ENCODE measurements at regions not wholly inside any gene's neighbourhood (a gene's known extent, or its start where the extent isn't known, plus 50 kb on each side); places are given as distances from the start of the nearest gene placed in this dataset.

DNA sequence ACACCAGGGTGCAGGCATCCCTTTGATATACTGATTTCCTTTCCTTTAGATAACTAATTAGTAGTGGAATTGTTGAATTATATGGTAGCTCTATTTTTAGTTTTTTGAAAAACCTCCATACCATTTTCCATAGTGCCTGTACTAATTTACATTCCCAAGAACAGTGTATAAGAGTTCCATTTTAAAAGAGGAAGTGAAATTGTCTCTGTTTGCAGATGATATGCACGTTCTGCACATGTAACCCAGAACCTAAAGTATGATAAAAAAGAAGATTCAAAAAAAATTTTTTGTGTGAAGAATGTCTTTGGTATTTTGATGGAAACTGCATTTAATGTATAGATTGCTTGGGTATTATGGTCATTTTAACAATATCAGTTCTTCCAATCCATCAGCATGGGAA is 424.0 kb upstream of the CCNH start:
- Histone ChIP-seq H3K27ac (no peak overlapping the region), H3K9me3 (no peaks in the 10 kb centered on the region), H3K36me3 (no peaks in the 10 kb centered on the region), H3K4me3 (no peak overlapping the region), H3K4me1 (no peaks in the 10 kb centered on the region), H3K27me3 (ENCODE audit: low read depth) (no peaks in the 10 kb centered on the region)
- no peak for ATAC-seq
- intact Hi-C loops (cut with DNase I) = no loop called here
- no peak for DNase-seq
- TF ChIP-seq, protein P1, sequence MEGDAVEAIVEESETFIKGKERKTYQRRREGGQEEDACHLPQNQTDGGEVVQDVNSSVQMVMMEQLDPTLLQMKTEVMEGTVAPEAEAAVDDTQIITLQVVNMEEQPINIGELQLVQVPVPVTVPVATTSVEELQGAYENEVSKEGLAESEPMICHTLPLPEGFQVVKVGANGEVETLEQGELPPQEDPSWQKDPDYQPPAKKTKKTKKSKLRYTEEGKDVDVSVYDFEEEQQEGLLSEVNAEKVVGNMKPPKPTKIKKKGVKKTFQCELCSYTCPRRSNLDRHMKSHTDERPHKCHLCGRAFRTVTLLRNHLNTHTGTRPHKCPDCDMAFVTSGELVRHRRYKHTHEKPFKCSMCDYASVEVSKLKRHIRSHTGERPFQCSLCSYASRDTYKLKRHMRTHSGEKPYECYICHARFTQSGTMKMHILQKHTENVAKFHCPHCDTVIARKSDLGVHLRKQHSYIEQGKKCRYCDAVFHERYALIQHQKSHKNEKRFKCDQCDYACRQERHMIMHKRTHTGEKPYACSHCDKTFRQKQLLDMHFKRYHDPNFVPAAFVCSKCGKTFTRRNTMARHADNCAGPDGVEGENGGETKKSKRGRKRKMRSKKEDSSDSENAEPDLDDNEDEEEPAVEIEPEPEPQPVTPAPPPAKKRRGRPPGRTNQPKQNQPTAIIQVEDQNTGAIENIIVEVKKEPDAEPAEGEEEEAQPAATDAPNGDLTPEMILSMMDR (IDR thresholded peaks at IDR 0.05) = no peak

- intact Hi-C loops (cut with DNase I) = no loop called here
- H3K4me3 ChIP-seq = no peak overlapping the region
- TF ChIP-seq, protein P1 (IDR thresholded peaks at IDR 0.05) = no peak
These were observed 418.8 kb upstream of the CCNH start for GRCh38 chr5:87831499-87831898.

GRCh38 chr5:87829217-87829551 is 416.5 kb upstream of the CCNH start:
- Histone ChIP-seq H3K4me1 (no peaks in the 10 kb centered on the region), H3K27me3 (ENCODE audit: low read depth) (no peaks in the 10 kb centered on the region), H3K4me3 (no peak overlapping the region), H3K27ac (no peak overlapping the region), H3K36me3 (no peaks in the 10 kb centered on the region), H3K9me3 (no peaks in the 10 kb centered on the region)
- DNase-seq = no peak
- intact Hi-C loops (cut with DNase I) = no loop called here
- TF ChIP-seq, protein P1 (IDR thresholded peaks at IDR 0.05) = no peak
- no peak for ATAC-seq

More at GRCh38 chr5:87831499-87831898, 418.8 kb upstream of the CCNH start:
- no peaks in the 10 kb centered on the region for H3K4me1 ChIP-seq
- H3K27ac ChIP-seq = no peak overlapping the region
- ATAC-seq = no peak
- no peak for DNase-seq
- H3K36me3 ChIP-seq = no peaks in the 10 kb centered on the region
- H3K27me3 ChIP-seq (ENCODE audit: low read depth) = no peaks in the 10 kb centered on the region
- H3K9me3 ChIP-seq = no peaks in the 10 kb centered on the region

GRCh38 chr5:87828545-87829216 is 416.0 kb upstream of the CCNH start:
- Histone ChIP-seq H3K4me3 (no peak overlapping the region), H3K4me1 (no peaks in the 10 kb centered on the region), H3K36me3 (no peaks in the 10 kb centered on the region), H3K9me3 (no peaks in the 10 kb centered on the region), H3K27me3 (ENCODE audit: low read depth) (no peaks in the 10 kb centered on the region), H3K27ac (no peak overlapping the region)
- ATAC-seq (no peak), DNase-seq (no peak)
- TF ChIP-seq, protein P1 (IDR thresholded peaks at IDR 0.05) = no peak
- intact Hi-C loops (cut with DNase I) = no loop called here

DNA sequence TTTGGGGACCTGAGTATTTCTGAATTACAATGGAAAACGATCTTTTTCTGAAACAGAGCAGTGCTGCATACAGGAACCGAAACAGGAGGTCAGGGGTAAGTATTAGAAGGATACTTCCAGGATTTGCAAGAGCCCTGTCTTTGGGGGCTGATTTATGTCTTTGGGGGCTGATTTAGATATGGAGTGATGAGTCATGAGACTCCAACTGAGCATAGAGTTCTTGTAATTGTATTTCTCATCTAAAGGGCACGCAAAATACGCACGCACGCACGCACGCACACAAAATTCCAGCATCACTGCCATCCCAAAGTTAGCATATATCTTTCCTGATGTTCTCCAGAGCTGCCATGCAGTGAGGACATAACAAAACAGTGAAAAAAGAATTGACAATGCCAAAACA is 414.8 kb upstream of the CCNH start:
- DNase-seq (no peak), ATAC-seq (no peak)
- Histone ChIP-seq H3K36me3 (no peaks in the 10 kb centered on the region), H3K4me3 (no peak overlapping the region), H3K4me1 (no peaks in the 10 kb centered on the region), H3K27me3 (ENCODE audit: low read depth) (no peaks in the 10 kb centered on the region), H3K27ac (no peak overlapping the region), H3K9me3 (no peaks in the 10 kb centered on the region)
- TF ChIP-seq, protein P1 (IDR thresholded peaks at IDR 0.05) = no peak
- intact Hi-C loops (cut with DNase I) = no loop called here

All from lower lobe of right lung (tissue), 2 donors.